ENCODE measurements at regions not wholly inside any gene's neighbourhood (a gene's known extent, or its start where the extent isn't known, plus 50 kb on each side); places are given as distances from the start of the nearest gene placed in this dataset.

GRCh38 chr22:49203859-49204598, 623.6 kb downstream of the BRD1 start:
- H3K27me3 ChIP-seq (ENCODE audit: low read length): no peaks in the 10 kb centered on the region

GRCh38 chr22:49203091-49203858, 624.4 kb downstream of the BRD1 start:
- Histone ChIP-seq H3K9ac (ENCODE audit: low read length) (no peak overlapping the region), H3K4me2 (ENCODE audit: low read depth, low read length, poor library complexity, severe bottlenecking) (no peak overlapping the region), H3K27me3 (ENCODE audit: low read length) (no peaks in the 10 kb centered on the region), H4K20me1 (ENCODE audit: low read depth, low read length) (no peaks in the 10 kb centered on the region), H3K9me2 (replicated peaks; ENCODE audit: insufficient read depth, low read length) (no peaks in the 10 kb centered on the region), H2AFZ (ENCODE audit: low read depth, low read length, severe bottlenecking) (no peak overlapping the region), H3K36me3 (ENCODE audit: low read length) (no peaks in the 10 kb centered on the region), H3F3A (ENCODE audit: insufficient read depth) (no peaks in the 10 kb centered on the region), H3K4me3 (ENCODE audit: insufficient read depth, low read length, poor library complexity, severe bottlenecking) (no peak overlapping the region), H3K9me3 (ENCODE audit: insufficient read depth, low read length) (no peaks in the 10 kb centered on the region), H3K79me2 (ENCODE audit: insufficient read depth, low read length) (no peaks in the 10 kb centered on the region), H3K27ac (ENCODE audit: low read depth, low read length) (no peak overlapping the region)
- no peak for TF ChIP-seq EZH2phosphoT487 (conservative IDR thresholded peaks at IDR 0.05; ENCODE audit: low read length)
- TF ChIP-seq CTCF (IDR thresholded peaks at IDR 0.05; ENCODE audit: insufficient read depth, low read length, poor library complexity, severe bottlenecking): no peak

More at GRCh38 chr22:49203859-49204598, 623.6 kb downstream of the BRD1 start:
- no peak overlapping the region for H3K9ac ChIP-seq (ENCODE audit: low read length)
- no peak overlapping the region for H3K27ac ChIP-seq (ENCODE audit: low read depth, low read length)
- no peaks in the 10 kb centered on the region for H3K79me2 ChIP-seq (ENCODE audit: insufficient read depth, low read length)
- H3K4me3 ChIP-seq (ENCODE audit: insufficient read depth, low read length, poor library complexity, severe bottlenecking): no peak overlapping the region
- no peaks in the 10 kb centered on the region for H3F3A ChIP-seq (ENCODE audit: insufficient read depth)
- TF ChIP-seq EZH2phosphoT487 (conservative IDR thresholded peaks at IDR 0.05; ENCODE audit: low read length) (no peak), CTCF (IDR thresholded peaks at IDR 0.05; ENCODE audit: insufficient read depth, low read length, poor library complexity, severe bottlenecking) (no peak)
- no peaks in the 10 kb centered on the region for H3K36me3 ChIP-seq (ENCODE audit: low read length)
- no peaks in the 10 kb centered on the region for H4K20me1 ChIP-seq (ENCODE audit: low read depth, low read length)
- no peak overlapping the region for H2AFZ ChIP-seq (ENCODE audit: low read depth, low read length, severe bottlenecking)
- H3K9me2 ChIP-seq (replicated peaks; ENCODE audit: insufficient read depth, low read length): no peaks in the 10 kb centered on the region
- H3K9me3 ChIP-seq (ENCODE audit: insufficient read depth, low read length): no peaks in the 10 kb centered on the region
- H3K4me2 ChIP-seq (ENCODE audit: low read depth, low read length, poor library complexity, severe bottlenecking): no peak overlapping the region

GRCh38 chr22:49202226-49202625, 625.4 kb downstream of the BRD1 start:
- H3F3A ChIP-seq (ENCODE audit: insufficient read depth): no peaks in the 10 kb centered on the region

More at GRCh38 chr22:49202226-49202625, 625.4 kb downstream of the BRD1 start:
- H2AFZ ChIP-seq (ENCODE audit: low read depth, low read length, severe bottlenecking): no peak overlapping the region
- H3K9me3 ChIP-seq (ENCODE audit: insufficient read depth, low read length): no peaks in the 10 kb centered on the region
- no peaks in the 10 kb centered on the region for H4K20me1 ChIP-seq (ENCODE audit: low read depth, low read length)
- H3K27ac ChIP-seq (ENCODE audit: low read depth, low read length): no peak overlapping the region
- no peak overlapping the region for H3K9ac ChIP-seq (ENCODE audit: low read length)
- no peaks in the 10 kb centered on the region for H3K9me2 ChIP-seq (replicated peaks; ENCODE audit: insufficient read depth, low read length)
- H3K4me2 ChIP-seq (ENCODE audit: low read depth, low read length, poor library complexity, severe bottlenecking): no peak overlapping the region
- no peaks in the 10 kb centered on the region for H3K27me3 ChIP-seq (ENCODE audit: low read length)
- H3K36me3 ChIP-seq (ENCODE audit: low read length): no peaks in the 10 kb centered on the region
- TF ChIP-seq CTCF (IDR thresholded peaks at IDR 0.05; ENCODE audit: insufficient read depth, low read length, poor library complexity, severe bottlenecking): no peak
- no peak for TF ChIP-seq EZH2phosphoT487 (conservative IDR thresholded peaks at IDR 0.05; ENCODE audit: low read length)
- no peaks in the 10 kb centered on the region for H3K79me2 ChIP-seq (ENCODE audit: insufficient read depth, low read length)
- no peak overlapping the region for H3K4me3 ChIP-seq (ENCODE audit: insufficient read depth, low read length, poor library complexity, severe bottlenecking)
